ENCODE measurements at regions not wholly inside any gene's neighbourhood (a gene's known extent, or its start where the extent isn't known, plus 50 kb on each side); places are given as distances from the start of the nearest gene placed in this dataset.

DNA sequence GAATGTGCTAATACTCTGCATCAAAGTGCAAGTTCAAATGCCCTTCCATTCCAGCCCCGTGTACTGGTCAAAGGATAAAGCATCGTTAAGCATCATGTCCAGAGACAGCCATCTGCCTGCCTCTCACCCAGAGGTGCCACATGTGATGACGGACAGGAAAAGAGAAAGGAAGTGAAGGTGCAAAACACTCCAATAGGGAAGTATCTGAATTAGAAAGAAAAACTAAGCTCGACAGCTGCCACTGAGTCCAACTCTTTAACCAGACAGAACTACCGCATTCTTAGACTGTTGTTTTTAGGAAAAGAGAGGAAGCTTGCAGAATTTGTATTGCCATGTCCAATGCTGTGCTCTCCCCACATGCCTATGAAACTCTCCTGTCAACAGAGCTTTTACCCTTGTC is 465.0 kb upstream of the SOX5 start:
- TF ChIP-seq, protein P1, sequence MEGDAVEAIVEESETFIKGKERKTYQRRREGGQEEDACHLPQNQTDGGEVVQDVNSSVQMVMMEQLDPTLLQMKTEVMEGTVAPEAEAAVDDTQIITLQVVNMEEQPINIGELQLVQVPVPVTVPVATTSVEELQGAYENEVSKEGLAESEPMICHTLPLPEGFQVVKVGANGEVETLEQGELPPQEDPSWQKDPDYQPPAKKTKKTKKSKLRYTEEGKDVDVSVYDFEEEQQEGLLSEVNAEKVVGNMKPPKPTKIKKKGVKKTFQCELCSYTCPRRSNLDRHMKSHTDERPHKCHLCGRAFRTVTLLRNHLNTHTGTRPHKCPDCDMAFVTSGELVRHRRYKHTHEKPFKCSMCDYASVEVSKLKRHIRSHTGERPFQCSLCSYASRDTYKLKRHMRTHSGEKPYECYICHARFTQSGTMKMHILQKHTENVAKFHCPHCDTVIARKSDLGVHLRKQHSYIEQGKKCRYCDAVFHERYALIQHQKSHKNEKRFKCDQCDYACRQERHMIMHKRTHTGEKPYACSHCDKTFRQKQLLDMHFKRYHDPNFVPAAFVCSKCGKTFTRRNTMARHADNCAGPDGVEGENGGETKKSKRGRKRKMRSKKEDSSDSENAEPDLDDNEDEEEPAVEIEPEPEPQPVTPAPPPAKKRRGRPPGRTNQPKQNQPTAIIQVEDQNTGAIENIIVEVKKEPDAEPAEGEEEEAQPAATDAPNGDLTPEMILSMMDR (IDR thresholded peaks at IDR 0.05; ENCODE audit: insufficient read depth, low read depth, low read length), result no peak
- DNase-seq (ENCODE audit: low read depth), result no peak
- CTCF ChIA-PET, result no interaction called here

DNA sequence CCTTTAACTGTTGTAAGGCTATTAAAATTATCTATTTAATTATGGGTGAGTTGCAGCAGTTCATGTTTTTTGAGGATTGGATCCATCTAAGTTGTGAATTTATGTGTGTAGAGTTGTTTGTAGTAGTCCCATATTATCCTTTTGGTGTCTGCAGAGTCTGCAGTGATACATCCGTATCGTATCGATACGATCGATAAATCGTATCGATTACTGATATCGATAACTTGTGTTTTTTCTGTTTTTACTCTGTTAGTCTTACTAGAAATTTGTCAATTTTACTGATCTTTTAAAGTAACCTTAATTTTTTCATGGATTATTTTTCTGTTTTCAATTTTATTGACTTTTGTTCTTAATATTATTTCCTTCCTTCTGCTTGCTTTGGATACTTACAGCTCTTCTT is 462.5 kb upstream of the SOX5 start:
- POLR2A ChIA-PET, result no interaction called here

More for the DNA sequence above, 465.0 kb upstream of the SOX5 start:
- no peaks in the 10 kb centered on the region for H3K27me3 ChIP-seq (ENCODE audit: control insufficient read depth, insufficient read depth, low read length)
- POLR2A ChIA-PET, result no interaction called here
- no peaks in the 10 kb centered on the region for H3K36me3 ChIP-seq (ENCODE audit: control insufficient read depth, insufficient read depth, low read length)
- no peak overlapping the region for H3K4me3 ChIP-seq (ENCODE audit: low read depth, low read length)

DNA sequence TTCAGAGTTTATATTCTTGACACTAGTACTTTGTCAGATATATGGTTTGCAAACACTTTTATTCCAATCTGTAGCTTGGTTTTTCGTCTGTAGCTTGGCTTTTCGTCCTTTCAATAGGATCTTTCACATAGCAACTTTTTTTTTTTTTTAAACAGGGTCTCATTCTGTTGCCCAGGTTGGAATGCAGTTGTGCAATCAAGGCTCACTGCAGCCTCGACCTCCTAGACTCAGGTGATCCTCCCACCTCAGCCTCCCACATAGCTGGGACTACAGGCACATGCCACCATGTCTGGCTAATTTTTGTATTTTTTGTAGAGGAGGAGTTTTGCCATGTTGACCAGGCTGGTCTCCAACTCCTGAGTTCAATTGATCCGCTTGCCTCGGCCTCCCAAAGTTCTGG is 460.4 kb upstream of the SOX5 start:
- ChIA-PET POLR2A (no interaction called here), CTCF (no interaction called here)
- Histone ChIP-seq H3K4me3 (ENCODE audit: low read depth, low read length) (no peak overlapping the region), H3K27me3 (ENCODE audit: control insufficient read depth, insufficient read depth, low read length) (no peaks in the 10 kb centered on the region), H3K36me3 (ENCODE audit: control insufficient read depth, insufficient read depth, low read length) (no peaks in the 10 kb centered on the region)
- TF ChIP-seq, protein P1 (IDR thresholded peaks at IDR 0.05; ENCODE audit: insufficient read depth, low read depth, low read length), result no peak
- DNase-seq (ENCODE audit: low read depth), result no peak

More for the DNA sequence above, 462.5 kb upstream of the SOX5 start:
- CTCF ChIA-PET, result no interaction called here
- TF ChIP-seq, protein P1 (IDR thresholded peaks at IDR 0.05; ENCODE audit: insufficient read depth, low read depth, low read length), result no peak
- H3K4me3 ChIP-seq (ENCODE audit: low read depth, low read length), result no peak overlapping the region
- no peak for DNase-seq (ENCODE audit: low read depth)
- H3K27me3 ChIP-seq (ENCODE audit: control insufficient read depth, insufficient read depth, low read length), result no peaks in the 10 kb centered on the region
- H3K36me3 ChIP-seq (ENCODE audit: control insufficient read depth, insufficient read depth, low read length), result no peaks in the 10 kb centered on the region

DNA sequence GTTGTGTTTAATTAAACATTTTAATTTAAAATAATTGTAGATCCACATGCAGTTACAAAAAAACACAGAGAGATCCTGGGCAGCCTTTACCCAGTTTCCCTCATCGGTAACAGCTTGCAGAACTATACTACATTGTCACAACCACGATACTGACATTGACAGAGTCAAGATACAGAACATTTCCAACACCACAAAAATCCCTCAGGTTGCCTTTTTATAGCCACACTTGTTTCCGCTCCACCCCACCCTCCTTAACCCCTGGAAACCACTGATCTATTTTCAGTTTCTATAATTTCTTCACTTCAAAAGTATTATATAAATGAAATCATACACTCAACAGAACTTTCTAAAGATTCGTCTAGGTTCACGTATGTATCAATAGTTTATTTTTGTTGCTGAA is 458.8 kb upstream of the SOX5 start:
- POLR2A ChIA-PET, result no interaction called here
- CTCF ChIA-PET, result no interaction called here
- TF ChIP-seq, protein P1 (IDR thresholded peaks at IDR 0.05; ENCODE audit: insufficient read depth, low read depth, low read length), result no peak
- no peaks in the 10 kb centered on the region for H3K36me3 ChIP-seq (ENCODE audit: control insufficient read depth, insufficient read depth, low read length)
- DNase-seq (ENCODE audit: low read depth), result no peak
- no peak overlapping the region for H3K4me3 ChIP-seq (ENCODE audit: low read depth, low read length)
- H3K27me3 ChIP-seq (ENCODE audit: control insufficient read depth, insufficient read depth, low read length), result no peaks in the 10 kb centered on the region

DNA sequence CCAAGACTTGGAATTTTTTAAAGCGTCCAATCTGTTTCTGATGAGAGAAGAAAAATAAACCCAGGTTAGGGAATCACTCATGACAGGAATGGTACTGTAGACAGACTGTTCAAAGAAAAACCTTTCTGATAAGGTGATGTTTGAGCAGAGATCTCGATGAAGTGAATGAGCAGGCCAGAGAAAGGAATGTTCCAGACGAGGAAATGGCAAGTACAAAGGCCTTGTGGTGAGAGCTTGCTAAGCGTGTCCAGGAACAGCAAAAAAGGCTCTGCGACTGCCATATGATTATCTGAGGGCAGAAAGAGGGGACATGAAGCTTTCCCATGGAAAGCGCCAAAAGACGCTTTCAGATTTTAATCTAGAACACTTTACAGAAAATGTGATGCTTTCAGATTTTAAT is 458.4 kb upstream of the SOX5 start:
- Histone ChIP-seq H3K27me3 (ENCODE audit: control insufficient read depth, insufficient read depth, low read length) (no peaks in the 10 kb centered on the region), H3K36me3 (ENCODE audit: control insufficient read depth, insufficient read depth, low read length) (no peaks in the 10 kb centered on the region), H3K4me3 (ENCODE audit: low read depth, low read length) (no peak overlapping the region)
- TF ChIP-seq, protein P1 (IDR thresholded peaks at IDR 0.05; ENCODE audit: insufficient read depth, low read depth, low read length), result no peak
- DNase-seq (ENCODE audit: low read depth), result no peak
- ChIA-PET POLR2A (no interaction called here), CTCF (no interaction called here)
